Mesothelial cell of epicardium (in vitro differentiated cells): ENCODE measurements at regions not wholly inside any gene's neighbourhood (a gene's known extent, or its start where the extent isn't known, plus 50 kb on each side); places are given as distances from the start of the nearest gene placed in this dataset.

Experiments used
- DNase-seq, 2 experiments: peaks; one replicate each; pipeline ENCODE4 v3.0.0; 2021; ENCODE audit warnings: low spot score in 2 of 2; ENCODE audit not compliant: unreplicated experiment in 2 of 2
- H3K27ac Mint-ChIP-seq: 2 replicates; pipeline ENCODE4 v1.8.0; 2021; ENCODE audit warnings: mixed read lengths
- H3K27me3 Mint-ChIP-seq: 2 replicates; pipeline ENCODE4 v1.8.0; 2021; ENCODE audit warnings: low read depth, mixed read lengths
- H3K36me3 Mint-ChIP-seq: 2 replicates; pipeline ENCODE4 v1.8.0; 2021; ENCODE audit warnings: mixed read lengths
- H3K4me1 Mint-ChIP-seq: 2 replicates; pipeline ENCODE4 v1.8.0; 2021; ENCODE audit warnings: mixed read lengths
- H3K4me3 Mint-ChIP-seq: 2 replicates; pipeline ENCODE4 v1.8.0; 2021; ENCODE audit warnings: mild to moderate bottlenecking, moderate library complexity, mixed read lengths
- H3K9me3 Mint-ChIP-seq: 2 replicates; pipeline ENCODE4 v1.8.0; 2021; ENCODE audit warnings: mixed read lengths
- CTCF ChIP-seq: fragments of 200-600 bp; sonication (generic); IDR thresholded peaks from one replicate; pipeline ENCODE4 v1.5.0; 2021; ENCODE audit warnings: antibody characterized with exemption; ENCODE audit not compliant: unreplicated experiment

- Mint-ChIP-seq H3K4me1 (no peaks in the 10 kb centered on the region), H3K27ac (no peak overlapping the region), H3K27me3 (no peaks in the 10 kb centered on the region), H3K9me3 (no peaks in the 10 kb centered on the region), H3K4me3 (no peak overlapping the region), H3K36me3 (no peaks in the 10 kb centered on the region)
- TF ChIP-seq CTCF = no peak
- no peak for DNase-seq
Measured at GRCh38 chr3:164371681-164372080, 706.6 kb downstream of the SI start.

GRCh38 chr3:164370970-164371369 is 707.3 kb downstream of the SI start:
- Mint-ChIP-seq H3K9me3 (no peaks in the 10 kb centered on the region), H3K4me1 (no peaks in the 10 kb centered on the region), H3K36me3 (no peaks in the 10 kb centered on the region), H3K27me3 (no peaks in the 10 kb centered on the region), H3K27ac (no peak overlapping the region), H3K4me3 (no peak overlapping the region)
- TF ChIP-seq CTCF = no peak
- DNase-seq = no peak

DNA sequence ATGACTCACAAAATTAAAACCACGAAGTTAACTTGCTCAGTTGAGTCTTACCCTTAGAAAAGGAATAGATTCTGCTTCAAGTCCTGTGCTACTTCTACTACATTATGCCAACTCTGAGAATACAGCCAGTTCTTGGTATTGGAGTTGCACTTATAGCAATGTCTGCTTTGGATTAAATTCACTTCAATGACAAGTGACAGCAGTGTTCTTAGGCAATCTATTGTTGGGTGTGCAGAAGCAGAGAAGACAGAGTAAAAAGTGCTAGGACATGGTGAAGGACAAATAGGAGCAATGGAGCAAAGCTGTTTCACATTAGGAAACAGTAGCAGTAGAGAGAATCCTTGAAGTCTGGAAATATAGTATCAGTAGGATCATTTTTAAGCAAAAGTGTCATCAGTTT is 713.1 kb downstream of the SI start:
- no peak overlapping the region for H3K27ac Mint-ChIP-seq
- no peak for TF ChIP-seq CTCF
- H3K9me3 Mint-ChIP-seq = no peaks in the 10 kb centered on the region
- no peaks in the 10 kb centered on the region for H3K36me3 Mint-ChIP-seq
- no peaks in the 10 kb centered on the region for H3K27me3 Mint-ChIP-seq
- H3K4me1 Mint-ChIP-seq = no peaks in the 10 kb centered on the region
- H3K4me3 Mint-ChIP-seq = no peak overlapping the region
- no peak for DNase-seq

DNA sequence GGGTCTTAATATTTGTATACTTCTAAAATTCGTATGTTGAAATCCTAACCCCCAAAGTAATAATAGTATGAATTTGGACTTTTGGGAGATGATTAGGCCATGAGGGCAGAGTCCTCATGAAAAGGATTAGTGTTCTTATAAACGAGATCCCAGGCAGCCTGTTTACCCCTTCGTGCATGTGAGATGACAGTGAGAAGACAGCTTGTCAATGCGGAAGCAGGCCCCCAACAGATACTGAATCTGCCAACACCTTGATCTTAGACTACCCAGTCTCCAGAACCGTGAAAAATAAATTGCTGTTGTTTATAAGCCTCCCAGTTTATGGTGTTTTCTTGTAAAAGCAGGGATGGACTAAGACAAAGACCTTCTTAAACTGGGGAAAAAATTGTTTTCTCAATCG is 714.2 kb downstream of the SI start:
- no peak for DNase-seq
- no peaks in the 10 kb centered on the region for H3K4me1 Mint-ChIP-seq
- H3K36me3 Mint-ChIP-seq = no peaks in the 10 kb centered on the region
- H3K9me3 Mint-ChIP-seq = no peaks in the 10 kb centered on the region
- H3K27me3 Mint-ChIP-seq = no peaks in the 10 kb centered on the region
- H3K4me3 Mint-ChIP-seq = no peak overlapping the region
- H3K27ac Mint-ChIP-seq = no peak overlapping the region
- TF ChIP-seq CTCF = no peak

GRCh38 chr3:164360738-164361406 is 717.4 kb downstream of the SI start:
- Mint-ChIP-seq H3K36me3 (no peaks in the 10 kb centered on the region), H3K27me3 (no peaks in the 10 kb centered on the region), H3K4me3 (no peak overlapping the region), H3K27ac (no peak overlapping the region), H3K4me1 (peaks cover 3% of the 10 kb centered on the region), H3K9me3 (no peaks in the 10 kb centered on the region)
- no peak for TF ChIP-seq CTCF
- DNase-seq = no peak

DNA sequence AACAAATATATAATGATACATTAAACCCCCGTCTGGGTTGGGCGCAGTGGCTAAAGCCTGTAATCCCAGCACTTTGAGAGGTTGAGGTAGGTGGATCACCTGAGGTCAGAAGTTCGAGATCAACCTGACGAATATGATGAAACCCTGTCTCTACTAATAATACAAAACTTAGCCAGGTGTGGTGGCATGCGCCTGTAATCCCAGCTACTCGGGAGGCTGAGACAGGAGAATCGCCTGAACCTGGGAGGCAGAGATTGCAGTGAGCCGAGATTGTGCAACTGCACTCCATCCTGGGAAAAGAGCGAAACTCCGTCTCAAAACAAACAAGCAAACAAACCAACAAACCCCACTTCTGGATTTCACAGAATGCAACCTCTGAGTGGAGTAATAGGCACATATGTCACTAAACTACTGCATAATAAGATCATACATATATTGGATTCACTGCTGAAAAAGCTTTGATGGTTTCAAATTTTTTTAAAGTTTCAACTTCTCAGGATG is 718.2 kb downstream of the SI start:
- Mint-ChIP-seq H3K36me3 (no peaks in the 10 kb centered on the region), H3K9me3 (no peaks in the 10 kb centered on the region), H3K4me3 (no peak overlapping the region), H3K4me1 (peaks cover 3% of the 10 kb centered on the region), H3K27me3 (no peaks in the 10 kb centered on the region), H3K27ac (no peak overlapping the region)
- no peak for DNase-seq
- TF ChIP-seq CTCF = no peak
